H1 (cell line): ENCODE measurements at regions not wholly inside any gene's neighbourhood (a gene's known extent, or its start where the extent isn't known, plus 50 kb on each side); places are given as distances from the start of the nearest gene placed in this dataset.

ENCODE experiments used
- BACH1 ChIP-seq: IDR thresholded peaks from 2 replicates; pipeline ENCODE4 v1.6.1; 2012; ENCODE audit warnings: low read length, improper control_type of control experiment
- CEBPB ChIP-seq: IDR thresholded peaks from 2 replicates; pipeline ENCODE4 v1.6.1; 2012; ENCODE audit warnings: low read depth, low read length
- SAP30 ChIP-seq: fragments of 300-600 bp; sonication (generic); IDR thresholded peaks from 2 replicates; pipeline ENCODE4 v1.7.1; 2012; ENCODE audit warnings: low read length, moderate library complexity, mild to moderate bottlenecking, inconsistent platforms; ENCODE audit not compliant: insufficient read depth, insufficient replicate concordance
- SP4 ChIP-seq: IDR thresholded peaks from 2 replicates; pipeline ENCODE4 v1.6.1; 2012; ENCODE audit warnings: low read length, inconsistent platforms
- SRF ChIP-seq: IDR thresholded peaks from 2 replicates; pipeline ENCODE4 v1.6.1; 2011; ENCODE audit warnings: mild to moderate bottlenecking, low read depth, low read length, moderate library complexity
- TF ChIP-seq, protein P1 (sequence below), 3 experiments: IDR thresholded peaks; 1 replicate in 2 of 3; 2 replicates in 1 of 3; pipeline versions ENCODE4 v1.5.1 to v1.6.1; 2011; ENCODE audit warnings: low read length in 3 of 3, mild to moderate bottlenecking in 3 of 3, inconsistent platforms in 2 of 3, low read depth in 1 of 3, moderate library complexity in 1 of 3; ENCODE audit not compliant: insufficient read depth in 1 of 3; ENCODE audit errors: control extremely low read depth in 1 of 3

DNA sequence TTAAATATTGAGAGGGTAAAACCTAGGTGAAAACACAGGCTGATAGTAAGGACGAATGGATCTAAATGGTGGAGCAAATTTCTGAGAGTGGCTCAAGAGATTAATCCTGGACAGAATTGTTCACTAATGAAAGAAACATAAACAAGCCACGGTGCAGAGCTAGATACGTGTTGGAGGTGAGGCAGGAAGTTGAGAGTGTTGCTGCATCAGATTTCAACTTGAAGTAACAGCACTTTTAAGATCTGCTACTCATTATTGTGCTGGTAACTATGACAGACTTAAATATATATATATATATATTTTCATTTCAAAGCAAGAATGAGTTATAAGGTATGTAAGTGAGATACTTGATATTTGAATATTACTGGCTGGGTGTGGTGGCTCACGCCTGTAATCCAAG, 64.9 kb downstream of the PTGS2 start (continued):
- TF ChIP-seq BACH1 = no peak
- no peak for TF ChIP-seq SRF
- TF ChIP-seq SP4 = no peak
- no peak for TF ChIP-seq SAP30
- no peak for TF ChIP-seq CEBPB
- TF ChIP-seq, protein P1, sequence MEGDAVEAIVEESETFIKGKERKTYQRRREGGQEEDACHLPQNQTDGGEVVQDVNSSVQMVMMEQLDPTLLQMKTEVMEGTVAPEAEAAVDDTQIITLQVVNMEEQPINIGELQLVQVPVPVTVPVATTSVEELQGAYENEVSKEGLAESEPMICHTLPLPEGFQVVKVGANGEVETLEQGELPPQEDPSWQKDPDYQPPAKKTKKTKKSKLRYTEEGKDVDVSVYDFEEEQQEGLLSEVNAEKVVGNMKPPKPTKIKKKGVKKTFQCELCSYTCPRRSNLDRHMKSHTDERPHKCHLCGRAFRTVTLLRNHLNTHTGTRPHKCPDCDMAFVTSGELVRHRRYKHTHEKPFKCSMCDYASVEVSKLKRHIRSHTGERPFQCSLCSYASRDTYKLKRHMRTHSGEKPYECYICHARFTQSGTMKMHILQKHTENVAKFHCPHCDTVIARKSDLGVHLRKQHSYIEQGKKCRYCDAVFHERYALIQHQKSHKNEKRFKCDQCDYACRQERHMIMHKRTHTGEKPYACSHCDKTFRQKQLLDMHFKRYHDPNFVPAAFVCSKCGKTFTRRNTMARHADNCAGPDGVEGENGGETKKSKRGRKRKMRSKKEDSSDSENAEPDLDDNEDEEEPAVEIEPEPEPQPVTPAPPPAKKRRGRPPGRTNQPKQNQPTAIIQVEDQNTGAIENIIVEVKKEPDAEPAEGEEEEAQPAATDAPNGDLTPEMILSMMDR (IDR thresholded peaks at IDR 0.05; ENCODE audit: control extremely low read depth in 1 of 3, insufficient read depth in 1 of 3, low read depth in 1 of 3, low read length in 3 of 3) = no peak
- TF ChIP-seq, all 59 proteins: peak for 0
